ENCODE measurements at regions not wholly inside any gene's neighbourhood (a gene's known extent, or its start where the extent isn't known, plus 50 kb on each side); places are given as distances from the start of the nearest gene placed in this dataset.

DNA sequence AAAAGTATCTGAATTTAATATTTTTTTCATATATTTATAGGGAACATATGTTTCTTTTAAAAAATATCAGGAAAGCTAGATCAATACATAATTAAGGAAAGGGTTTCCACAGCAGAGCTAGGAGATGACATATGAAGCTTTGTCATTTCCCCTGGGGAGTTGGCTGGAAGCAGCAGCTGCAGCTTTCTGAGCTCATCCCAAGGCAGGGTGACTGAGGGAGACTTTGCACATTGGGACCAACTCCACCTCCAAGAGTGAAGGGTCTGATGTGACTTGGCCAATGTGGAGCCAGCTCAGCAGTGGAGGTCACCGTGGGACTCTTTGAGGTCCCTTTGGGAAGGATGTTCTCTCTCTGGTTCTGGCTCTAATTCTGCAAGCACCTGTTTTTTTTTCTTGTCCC lies 315.1 kb downstream of the RDH14 start:
- DNase-seq = no peak

DNA sequence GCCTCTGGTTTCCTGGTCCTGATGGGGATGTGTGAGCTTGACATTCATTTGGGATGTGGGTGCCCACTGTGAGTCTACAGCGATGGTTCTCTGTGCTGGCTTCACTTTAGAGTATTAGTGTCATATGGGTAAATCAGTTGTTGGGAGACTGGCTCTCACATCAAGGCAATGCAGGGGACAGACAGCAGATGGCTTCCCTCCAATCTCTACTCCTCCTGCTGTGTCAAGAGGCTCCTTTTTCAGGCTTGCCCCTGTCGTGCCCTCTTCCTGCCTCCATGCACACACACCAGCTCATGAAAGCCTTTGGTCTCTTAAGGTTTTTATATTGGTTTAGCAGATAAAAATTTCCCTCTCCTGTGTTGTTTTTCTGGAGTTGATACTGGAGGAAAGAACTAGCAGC lies 315.6 kb downstream of the RDH14 start:
- DNase-seq = no peak

DNA sequence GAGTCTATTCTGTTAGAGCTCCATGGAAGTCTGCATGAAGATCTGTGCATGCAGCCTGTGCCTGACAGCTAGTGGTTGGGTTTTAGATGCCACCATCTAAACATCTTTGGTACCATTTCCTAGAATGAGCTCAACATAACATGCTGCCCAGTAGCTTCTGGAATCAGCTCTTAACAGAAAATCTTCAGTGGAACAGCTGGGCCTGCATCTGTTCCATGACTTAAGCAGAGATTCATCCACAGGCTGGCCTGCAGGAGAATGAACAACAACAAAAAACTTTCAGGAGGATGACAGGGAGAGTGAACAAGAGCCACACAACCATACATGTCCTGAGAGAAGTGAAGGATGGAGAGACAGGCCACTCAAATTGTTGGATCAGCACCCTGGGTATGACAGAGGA lies 316.6 kb downstream of the RDH14 start:
- DNase-seq = no peak

DNA sequence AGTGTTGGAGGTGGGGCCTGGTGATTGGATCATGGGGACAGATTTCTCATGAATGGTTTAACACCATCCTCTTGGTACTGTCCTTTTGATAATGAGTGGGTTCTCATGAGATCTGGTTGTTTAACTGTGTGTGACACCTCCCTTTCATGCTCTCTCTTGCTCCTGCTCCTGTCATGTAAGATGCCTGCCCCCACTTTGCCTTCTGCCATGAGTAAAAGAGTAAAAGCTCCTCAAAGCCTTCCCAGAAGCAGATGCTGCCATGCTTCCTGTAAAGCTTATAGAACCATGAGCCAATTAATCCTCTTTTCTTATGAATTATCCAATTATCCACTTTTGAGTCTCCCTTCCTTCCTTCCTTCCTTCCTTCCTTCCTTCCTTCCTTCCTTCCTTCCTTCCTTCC lies 317.7 kb downstream of the RDH14 start:
- no peak for DNase-seq

DNA sequence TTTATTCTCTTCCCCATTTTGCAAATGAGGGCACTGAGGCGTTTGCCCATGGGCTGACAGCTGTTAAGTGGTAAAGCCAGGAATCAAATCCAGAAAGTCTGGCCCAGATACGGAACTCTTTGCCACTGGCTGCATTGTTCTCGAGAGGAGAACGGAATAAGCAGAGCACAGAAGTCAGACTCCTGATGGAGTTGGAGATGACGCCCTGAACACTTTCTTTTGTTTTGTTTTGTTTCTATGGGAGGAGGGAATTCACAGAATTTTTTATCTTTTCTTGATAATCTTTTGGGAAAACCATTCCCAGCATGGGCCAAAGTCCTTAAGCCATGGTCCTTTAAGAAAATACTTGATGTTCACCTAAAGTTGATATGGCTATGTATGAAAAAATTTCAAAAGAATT lies 322.2 kb downstream of the RDH14 start:
- no peak for DNase-seq

DNA sequence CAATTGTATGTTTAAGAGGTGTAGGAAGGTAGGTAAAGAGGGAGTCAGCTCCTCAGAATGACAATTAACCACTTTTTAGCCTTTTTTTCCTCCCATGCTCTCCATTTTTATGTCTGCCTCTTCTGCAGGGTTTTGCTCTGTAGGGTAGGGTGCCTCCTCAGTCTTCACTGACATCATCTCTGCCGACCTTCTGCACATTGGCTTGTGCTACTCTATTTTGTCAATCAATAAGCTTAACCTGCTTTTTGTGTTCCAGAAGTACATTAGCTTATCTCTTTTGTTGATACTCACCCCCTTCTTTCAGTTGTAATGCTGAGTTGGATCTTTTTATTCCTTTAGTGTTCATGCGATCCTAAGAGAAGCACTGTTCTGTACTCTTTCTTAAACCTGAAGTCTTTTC lies 323.2 kb downstream of the RDH14 start:
- DNase-seq = no peak

DNA sequence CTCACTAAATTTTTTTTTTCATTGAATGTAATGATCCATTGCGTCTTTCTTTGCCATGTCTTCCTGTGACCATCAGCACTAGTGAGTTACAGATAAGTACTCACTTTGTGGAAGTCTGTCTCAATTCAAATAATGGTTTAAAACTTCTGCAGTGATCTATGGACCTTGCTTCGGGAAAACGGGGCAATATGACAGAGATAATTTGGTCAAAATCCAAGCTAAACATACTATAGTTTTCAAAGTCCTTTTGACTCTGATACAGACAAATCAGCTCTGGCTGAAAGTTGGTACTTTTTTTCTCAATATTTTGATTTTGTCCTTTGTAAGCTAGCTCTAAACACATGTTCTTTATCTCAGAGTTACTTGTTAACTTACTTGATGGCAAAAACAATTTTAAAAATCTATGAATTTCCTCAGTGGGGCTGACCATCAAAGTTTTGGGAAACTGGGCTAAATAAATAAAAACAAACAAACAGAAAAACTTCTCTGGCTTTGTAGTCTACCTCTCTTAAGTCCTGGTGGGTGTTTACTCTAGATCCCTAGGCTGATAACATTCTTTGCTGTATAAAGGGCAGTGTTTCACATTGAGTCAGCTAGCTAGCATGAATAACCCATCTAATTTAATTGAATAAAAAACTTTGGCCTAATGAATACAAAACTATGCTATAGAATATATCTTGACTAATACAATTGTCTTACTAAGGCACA lies 327.6 kb downstream of the RDH14 start:
- no peak for DNase-seq

DNA sequence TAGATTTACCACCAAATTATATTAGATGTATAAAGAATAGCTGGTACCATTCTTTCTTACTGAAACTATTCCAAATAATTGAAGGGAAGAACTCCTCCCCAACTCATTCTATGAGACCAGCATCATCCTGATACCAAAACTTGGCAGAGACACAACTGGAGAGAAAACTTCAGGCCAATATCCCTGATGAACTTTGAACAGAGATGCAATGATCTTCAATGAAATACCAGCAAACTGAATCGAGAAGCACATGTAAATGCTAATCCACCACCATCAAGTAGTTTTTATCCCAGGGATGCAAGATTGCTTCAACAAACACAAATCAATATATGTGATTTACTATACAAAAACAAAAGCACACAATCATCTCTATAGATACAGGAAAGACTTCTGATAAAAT lies 329.8 kb downstream of the RDH14 start:
- no peak for DNase-seq

DNA sequence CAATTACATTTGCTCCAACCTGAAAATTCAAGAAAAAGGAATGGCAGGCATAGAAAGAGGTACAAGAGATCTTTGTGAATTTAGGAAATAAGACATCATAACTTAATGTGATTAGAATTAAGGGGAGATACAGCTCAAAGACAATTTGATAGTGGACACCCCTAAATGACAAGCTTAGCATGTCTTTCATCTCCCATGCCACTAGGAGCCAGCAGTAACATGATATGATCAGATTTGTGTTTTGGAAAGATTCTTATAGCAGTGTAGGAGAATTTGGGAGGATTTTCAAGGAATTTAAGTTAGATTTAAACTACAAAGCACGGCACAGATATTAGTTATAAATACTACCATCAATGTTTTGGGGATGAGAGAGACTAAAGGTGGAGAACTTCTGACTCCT lies 340.8 kb downstream of the RDH14 start:
- DNase-seq = no peak

DNA sequence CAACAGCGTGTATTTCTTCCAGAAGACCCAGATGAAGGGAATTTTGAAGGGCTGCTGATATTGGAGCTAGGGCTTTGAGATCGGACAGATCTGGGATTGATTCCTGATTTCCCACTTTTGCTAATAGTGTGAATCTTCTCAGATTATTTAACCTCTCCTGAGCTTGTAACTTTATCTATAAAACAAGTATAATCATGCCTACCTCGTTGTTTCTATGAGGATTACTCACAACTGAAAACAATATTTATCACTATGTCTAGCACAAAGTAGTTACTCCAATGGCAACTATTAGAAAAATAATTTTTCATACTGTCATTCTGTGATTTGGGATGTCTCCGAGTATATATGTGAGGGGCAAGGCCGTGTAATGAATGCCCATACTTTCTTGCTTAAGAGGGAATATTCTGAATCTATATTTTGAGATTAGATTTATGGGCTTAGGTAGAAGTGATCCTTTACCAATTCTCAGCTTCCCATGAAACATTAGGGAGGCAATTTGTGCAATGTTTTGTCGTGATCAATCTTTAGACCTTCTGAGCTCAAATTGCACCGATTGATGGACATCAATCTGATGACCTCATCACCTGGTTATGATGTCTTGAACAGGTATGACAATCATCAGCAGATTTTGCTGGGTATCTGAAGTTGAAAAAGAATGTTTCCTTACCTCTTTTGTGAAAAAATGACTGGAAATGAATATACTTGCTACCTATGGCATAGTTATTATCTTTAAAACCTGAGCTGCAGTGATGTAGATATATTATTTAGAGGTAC lies 339.9 kb downstream of the KCNS3 start:
- DNase-seq = no peak

DNA sequence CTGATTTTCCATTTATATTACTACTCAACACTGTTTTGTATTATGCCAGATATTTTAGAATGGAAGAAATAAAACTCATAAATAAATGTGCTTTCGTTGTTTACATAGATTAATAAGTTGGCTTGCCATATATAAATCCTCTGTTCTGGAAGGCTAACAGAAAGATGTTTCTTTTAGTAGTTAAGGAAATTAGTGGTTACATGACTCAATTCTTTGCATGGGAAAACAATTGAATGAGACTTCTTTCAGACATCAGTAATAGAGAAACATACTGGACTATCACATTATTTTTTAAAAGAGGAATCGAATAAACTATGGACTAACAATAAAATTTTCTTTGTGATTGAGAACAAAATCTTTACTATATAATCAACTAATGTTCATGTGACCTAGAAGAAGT lies 336.5 kb downstream of the KCNS3 start:
- DNase-seq = no peak

DNA sequence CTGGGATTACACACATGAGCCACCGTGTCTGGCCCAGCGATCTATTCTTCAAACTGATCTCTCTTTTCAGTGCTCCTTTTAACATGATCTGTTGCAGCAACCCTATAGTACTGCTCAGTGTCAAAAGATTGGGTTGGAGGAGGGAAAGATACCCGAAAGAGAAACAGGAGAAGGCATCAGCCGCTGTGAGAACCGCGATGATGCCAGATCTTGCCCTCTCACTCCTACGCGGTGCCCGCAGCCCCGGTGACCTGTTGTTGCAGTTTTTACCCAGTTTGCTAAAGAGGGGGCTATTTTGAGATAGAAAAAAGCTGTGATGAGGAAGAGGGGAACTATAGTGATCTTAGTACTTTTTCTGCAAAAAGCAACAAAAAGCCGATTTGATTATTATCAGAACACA lies 335.5 kb downstream of the KCNS3 start:
- no peak for DNase-seq

DNA sequence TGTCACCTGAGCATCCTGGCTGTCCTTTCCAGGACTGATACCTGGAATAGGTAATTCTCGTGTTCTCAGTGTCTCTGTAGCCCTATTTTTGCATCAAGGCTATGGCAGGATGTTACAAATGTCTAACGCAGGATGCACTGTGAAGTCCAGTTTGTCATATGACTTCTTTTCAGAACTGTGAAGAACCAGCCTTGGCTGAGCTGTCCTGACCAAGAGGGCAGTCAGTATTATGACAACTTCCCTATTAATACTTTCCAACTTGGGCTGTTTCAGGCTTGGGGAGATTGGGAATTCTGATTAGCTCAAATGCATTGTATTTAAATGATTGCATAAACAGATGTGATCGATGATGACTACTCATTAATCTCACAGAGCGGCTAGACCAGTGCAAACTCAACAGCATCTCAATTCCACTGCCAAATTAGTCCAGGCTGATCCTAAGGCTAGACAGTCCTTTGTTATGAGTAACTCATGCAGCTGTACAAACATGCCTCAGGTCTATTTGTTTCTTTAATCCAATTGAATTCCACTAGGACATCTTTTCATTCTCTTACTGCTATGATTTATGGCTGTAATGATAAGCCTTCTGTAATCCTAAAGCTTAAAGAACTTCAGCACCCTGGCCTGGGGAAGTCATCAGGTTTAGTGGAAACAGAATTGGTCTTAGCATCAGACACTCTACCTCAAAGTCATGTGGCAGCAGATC lies 331.6 kb downstream of the KCNS3 start:
- DNase-seq = no peak

DNA sequence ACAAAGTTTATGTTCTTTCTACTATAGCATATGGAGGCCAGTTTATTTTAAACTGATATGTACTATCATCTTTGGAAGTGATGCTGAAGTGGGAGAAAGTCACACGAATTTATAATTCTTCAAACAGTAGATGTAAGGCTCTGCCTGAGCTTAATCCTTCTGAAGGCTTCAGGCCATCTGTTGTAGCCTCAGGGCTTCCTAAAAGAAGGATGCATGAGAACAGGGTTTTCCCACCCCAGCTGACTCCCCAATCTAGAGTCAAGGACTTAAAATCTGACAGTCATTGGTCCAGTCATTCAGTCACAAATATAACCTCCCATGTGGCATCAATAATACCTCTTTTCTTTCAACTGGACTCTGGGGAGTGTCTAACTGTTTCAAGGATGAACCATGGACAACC lies 330.5 kb downstream of the KCNS3 start:
- DNase-seq = no peak

DNA sequence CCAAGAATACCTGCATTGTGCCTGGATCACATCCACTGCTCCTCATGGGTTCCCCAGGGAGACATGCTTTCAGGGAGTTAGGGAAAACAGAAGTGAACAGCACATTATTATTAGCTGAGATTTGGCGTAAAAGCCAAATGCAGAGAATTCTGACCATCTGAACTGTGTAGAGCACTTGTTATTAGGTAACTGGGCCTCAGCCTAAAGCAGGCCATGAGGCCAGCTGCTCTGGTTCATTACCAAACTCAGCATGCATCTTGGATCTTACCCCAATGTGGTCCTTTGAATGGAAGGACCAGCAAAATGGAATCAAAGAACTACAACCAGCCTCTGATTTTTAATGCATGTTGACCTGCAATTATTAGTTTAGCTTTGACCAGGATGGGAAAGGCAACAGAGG lies 322.3 kb downstream of the KCNS3 start:
- no peak for DNase-seq

DNA sequence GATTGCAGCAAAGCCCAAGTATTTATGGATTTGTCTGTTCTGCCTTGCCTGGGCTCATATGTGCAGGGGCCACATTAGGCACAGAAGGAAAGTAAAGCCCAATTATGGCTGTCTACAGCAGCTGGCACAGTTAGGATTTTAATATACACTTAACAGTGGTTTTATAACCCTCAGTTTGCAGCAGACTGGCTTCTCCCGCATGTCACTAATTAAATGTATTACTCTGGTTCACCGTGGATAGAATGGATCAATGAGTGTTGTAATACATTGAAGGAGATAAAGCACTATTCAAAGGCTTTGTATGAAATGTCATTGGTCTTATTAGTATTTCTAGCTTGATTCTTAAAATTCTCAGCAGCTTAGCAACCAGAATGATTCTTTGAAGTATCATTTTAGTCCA lies 320.2 kb downstream of the KCNS3 start:
- no peak for DNase-seq

DNA sequence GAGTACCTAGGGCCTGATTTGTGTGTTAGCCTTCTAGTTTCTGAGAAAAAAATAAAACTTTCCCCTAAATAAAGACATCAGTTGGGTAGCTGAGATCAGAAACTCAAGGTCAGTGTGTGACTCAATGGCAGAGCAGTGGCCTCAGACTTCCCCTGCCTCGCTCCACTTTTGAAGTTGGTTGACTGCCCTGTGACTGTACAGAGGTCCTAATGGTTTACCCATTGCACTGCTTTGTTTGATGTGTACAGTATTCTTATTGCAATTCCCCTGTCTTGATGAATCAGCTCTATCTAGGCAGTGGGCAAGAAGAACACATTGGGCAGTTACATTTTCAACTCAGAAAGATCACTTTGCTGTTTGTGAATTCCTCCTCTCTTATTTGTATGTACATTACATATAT lies 315.7 kb downstream of the KCNS3 start:
- no peak for DNase-seq

DNA sequence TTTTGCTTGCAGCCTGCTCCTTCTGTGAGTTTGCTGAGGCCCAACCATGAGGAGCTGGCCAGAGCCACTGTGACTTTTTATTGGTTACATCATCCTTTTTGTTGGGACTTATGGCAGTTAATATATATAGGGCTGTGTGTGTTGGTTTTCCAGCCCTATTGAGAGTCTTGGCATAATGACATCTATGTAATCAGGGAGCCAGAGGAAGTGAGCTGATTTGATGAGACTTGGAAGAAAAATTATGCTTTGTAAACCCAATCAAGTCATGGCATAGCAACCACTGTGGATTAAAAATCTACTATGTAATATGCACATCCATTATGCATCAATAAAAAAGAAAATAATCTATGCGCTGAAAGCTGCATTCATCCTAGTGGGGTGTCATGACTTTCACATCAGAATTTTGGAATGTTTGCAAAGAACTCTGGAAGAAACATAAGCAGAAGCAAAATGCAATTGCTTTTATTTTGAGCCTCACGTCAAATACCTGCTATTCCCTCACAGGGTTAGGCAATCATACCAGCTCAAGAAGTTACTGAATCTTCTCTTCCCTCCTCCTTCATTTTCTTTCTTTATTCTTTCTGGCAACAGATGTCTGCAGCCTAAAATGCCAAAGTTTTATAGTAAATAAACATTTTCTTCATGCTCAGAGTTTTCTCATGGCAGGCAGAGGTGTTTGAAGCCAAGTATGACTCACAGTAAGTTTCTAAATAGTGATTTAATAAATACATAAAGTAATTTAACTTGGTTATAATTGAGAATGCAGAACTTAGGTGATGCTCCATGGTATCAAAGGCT lies 308.5 kb downstream of the KCNS3 start:
- DNase-seq = no peak

DNA sequence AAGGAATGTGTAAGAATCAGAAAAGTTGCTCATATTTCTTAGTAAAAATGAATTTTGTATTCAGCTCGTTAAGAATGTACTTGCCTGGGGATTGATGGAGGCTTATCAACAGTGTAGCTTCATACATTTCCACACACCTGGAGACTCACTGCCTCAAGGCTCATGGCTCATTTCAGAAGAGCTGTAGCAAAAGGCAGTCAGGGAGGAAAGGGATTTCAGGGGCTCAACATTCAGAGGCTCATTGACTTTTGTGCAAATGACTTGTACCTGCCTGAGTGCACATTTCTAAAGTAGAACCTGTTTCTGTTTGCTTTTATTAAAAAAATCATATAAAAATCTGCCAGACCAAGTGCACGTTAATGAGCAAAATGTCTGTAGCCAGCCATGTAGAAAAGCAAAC lies 304.4 kb downstream of the KCNS3 start:
- DNase-seq = no peak

DNA sequence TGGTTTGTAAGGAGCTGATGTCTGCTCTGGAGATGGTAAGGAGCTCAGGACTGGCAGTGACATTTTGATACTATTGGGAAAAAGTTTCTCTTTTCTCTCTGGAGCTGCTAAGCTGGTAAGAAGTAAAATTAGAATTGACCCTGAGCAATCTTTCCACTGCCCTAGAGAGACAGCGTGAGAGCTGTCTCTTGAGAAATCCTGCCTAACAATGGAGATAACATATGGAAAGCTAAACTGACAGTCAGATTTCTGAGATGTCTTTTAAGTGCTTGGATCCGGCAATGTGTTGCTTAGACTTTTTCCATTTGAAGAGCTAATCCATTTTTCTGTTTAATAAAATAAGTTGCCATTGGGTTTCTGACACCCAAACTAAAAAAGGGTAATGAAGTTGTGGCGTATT lies 302.4 kb downstream of the KCNS3 start:
- DNase-seq = no peak

DNA sequence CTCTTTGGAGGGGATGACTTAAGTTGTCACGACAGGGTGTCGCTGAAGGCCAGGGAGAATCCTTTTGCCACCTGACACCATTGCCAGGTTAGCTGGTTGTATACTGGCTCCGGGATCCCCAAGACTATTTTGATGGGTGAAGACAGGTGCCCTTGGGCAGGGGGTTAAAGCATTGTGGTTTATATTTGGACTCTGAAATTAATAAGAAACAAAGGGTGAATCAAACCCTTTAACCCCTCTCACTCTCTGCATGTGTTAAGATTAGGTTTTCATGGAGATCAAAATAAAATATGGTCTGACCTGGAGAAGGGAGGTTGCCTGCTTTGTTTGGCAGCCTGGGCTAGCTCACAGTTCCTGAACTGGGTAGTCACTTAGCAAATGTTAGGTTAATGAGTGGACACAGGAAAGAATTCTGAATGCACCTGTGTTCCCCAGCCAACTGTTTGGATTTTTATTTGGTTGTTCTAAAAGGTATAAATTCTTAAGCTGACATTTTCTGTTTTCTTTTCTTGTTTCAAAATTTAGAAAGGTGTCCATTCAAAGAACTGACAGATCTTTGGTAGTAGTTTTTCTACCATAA lies 301.7 kb downstream of the KCNS3 start:
- no peak for DNase-seq

DNA sequence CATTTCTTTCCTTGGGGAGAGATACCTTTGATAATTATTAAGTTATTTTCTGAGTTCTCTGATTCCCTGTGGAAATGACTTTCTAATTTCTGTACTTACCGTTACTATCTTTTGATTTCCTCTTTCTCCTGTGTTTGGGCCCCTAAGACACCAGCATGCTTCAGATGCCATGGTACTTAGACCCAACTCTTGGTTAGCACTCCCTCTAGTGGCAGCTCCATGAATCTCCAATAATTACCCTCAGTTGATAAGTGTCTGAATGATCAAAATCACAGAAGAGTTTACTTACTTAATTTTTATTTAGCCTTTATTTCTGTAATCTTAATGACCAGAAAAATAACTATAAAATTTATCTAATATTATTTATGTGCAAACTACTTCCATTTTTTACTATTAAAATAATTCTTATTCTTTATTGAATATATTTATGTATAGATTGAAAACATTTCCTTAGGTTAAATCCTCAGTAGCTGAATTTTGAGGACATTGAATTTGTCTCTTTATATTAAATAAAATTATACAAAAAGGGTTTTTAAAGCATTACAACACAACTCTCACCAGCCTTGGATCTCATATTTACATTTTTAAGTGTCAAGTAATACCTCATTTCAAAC lies 300.4 kb downstream of the KCNS3 start:
- DNase-seq = peak; percentile 8

Data from stimulated activated CD4-positive, alpha-beta T cell treated with anti-CD3 and anti-CD28 coated beads, Interleukin-1b, Interleukin-23, amount 100 ng/mL, for 48 hours (primary cell).